DND-41 (cell line): ENCODE measurements at regions not wholly inside any gene's neighbourhood (a gene's known extent, or its start where the extent isn't known, plus 50 kb on each side); places are given as distances from the start of the nearest gene placed in this dataset.

Experiments
- EZH2 ChIP-seq: IDR thresholded peaks from 3 replicates; pipeline ENCODE4 v1.6.1; 2012; ENCODE audit warnings: borderline replicate concordance, low read depth, mild to moderate bottlenecking, moderate library complexity, low read length, inconsistent platforms; ENCODE audit not compliant: severe bottlenecking
- TF ChIP-seq, protein P1 (sequence below): IDR thresholded peaks from 2 replicates; pipeline ENCODE4 v1.5.1; 2012; ENCODE audit warnings: borderline replicate concordance, low read length, moderate library complexity, mild to moderate bottlenecking; ENCODE audit not compliant: poor library complexity, severe bottlenecking; ENCODE audit errors: extremely low read depth

DNA sequence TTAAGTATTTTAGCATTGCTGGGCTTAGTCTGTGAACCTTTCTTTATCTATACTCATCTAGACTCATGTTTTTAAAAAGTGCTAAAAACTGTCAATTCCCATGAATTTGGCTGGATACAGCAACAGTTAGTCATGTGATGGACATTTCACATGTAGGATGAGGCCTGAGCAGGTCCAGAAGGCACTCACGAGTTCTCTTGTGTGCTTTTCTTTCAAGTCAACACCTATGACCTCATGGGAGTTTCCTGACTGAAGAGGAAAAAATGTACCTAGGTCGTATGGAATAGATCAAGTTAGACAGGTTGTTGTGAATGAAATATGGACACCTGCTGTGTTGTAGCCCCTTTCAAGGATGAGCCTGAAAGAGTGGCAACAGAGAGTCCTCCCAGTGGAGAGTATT, 394.2 kb downstream of the DUSP10 start:
- TF ChIP-seq, protein P1, sequence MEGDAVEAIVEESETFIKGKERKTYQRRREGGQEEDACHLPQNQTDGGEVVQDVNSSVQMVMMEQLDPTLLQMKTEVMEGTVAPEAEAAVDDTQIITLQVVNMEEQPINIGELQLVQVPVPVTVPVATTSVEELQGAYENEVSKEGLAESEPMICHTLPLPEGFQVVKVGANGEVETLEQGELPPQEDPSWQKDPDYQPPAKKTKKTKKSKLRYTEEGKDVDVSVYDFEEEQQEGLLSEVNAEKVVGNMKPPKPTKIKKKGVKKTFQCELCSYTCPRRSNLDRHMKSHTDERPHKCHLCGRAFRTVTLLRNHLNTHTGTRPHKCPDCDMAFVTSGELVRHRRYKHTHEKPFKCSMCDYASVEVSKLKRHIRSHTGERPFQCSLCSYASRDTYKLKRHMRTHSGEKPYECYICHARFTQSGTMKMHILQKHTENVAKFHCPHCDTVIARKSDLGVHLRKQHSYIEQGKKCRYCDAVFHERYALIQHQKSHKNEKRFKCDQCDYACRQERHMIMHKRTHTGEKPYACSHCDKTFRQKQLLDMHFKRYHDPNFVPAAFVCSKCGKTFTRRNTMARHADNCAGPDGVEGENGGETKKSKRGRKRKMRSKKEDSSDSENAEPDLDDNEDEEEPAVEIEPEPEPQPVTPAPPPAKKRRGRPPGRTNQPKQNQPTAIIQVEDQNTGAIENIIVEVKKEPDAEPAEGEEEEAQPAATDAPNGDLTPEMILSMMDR = no peak
- no peak for TF ChIP-seq EZH2
